IMR-90 (cell line): ENCODE measurements at regions not wholly inside any gene's neighbourhood (a gene's known extent, or its start where the extent isn't known, plus 50 kb on each side); places are given as distances from the start of the nearest gene placed in this dataset.

Source experiments
- CEBPB ChIP-seq: IDR thresholded peaks from 2 replicates; pipeline ENCODE4 v1.6.1; 2012; ENCODE audit warnings: low read depth, low read length, improper control_type of control experiment
- ELK1 ChIP-seq: fragments of 150-350 bp; IDR thresholded peaks from 2 replicates; pipeline ENCODE4 v1.6.1; 2016; ENCODE audit warnings: low read depth, mild to moderate bottlenecking, low read length, moderate library complexity, borderline replicate concordance
- FOS ChIP-seq: fragments of 150-350 bp; IDR thresholded peaks from 2 replicates; pipeline ENCODE4 v1.6.1; 2016; ENCODE audit warnings: low read depth, low read length
- MAZ ChIP-seq: IDR thresholded peaks from 2 replicates; pipeline ENCODE4 v1.6.1; 2012; ENCODE audit warnings: low read depth, mild to moderate bottlenecking, low read length, improper control_type of control experiment, moderate library complexity, borderline replicate concordance
- MXI1 ChIP-seq: IDR thresholded peaks from 2 replicates; pipeline ENCODE4 v1.6.1; 2012; ENCODE audit warnings: low read depth, mild to moderate bottlenecking, low read length, moderate library complexity, borderline replicate concordance
- NFE2L2 ChIP-seq: fragments of 150-350 bp; IDR thresholded peaks from 2 replicates; pipeline ENCODE4 v1.6.1; 2016; ENCODE audit warnings: low read depth, mild to moderate bottlenecking, low read length
- POLR2A ChIP-seq: IDR thresholded peaks from 2 replicates; pipeline ENCODE4 v1.6.1; 2012; ENCODE audit warnings: mild to moderate bottlenecking, low read depth, low read length
- RAD21 ChIP-seq: IDR thresholded peaks from 2 replicates; pipeline ENCODE4 v1.6.1; 2012; ENCODE audit warnings: low read length, improper control_type of control experiment
- RCOR1 ChIP-seq: IDR thresholded peaks from 2 replicates; pipeline ENCODE4 v1.6.1; 2012; ENCODE audit warnings: mild to moderate bottlenecking, low read length, improper control_type of control experiment; ENCODE audit not compliant: insufficient replicate concordance
- RFX5 ChIP-seq: IDR thresholded peaks from 2 replicates; pipeline ENCODE4 v1.8.0; 2012; ENCODE audit warnings: low read depth, mild to moderate bottlenecking, low read length, moderate library complexity
- TF ChIP-seq, protein P1 (sequence below): conservative IDR thresholded peaks from 2 replicates; pipeline ENCODE4 v1.5.1; 2012; ENCODE audit warnings: mild to moderate bottlenecking, low read depth, low read length, improper control_type of control experiment

- TF ChIP-seq, protein P1, sequence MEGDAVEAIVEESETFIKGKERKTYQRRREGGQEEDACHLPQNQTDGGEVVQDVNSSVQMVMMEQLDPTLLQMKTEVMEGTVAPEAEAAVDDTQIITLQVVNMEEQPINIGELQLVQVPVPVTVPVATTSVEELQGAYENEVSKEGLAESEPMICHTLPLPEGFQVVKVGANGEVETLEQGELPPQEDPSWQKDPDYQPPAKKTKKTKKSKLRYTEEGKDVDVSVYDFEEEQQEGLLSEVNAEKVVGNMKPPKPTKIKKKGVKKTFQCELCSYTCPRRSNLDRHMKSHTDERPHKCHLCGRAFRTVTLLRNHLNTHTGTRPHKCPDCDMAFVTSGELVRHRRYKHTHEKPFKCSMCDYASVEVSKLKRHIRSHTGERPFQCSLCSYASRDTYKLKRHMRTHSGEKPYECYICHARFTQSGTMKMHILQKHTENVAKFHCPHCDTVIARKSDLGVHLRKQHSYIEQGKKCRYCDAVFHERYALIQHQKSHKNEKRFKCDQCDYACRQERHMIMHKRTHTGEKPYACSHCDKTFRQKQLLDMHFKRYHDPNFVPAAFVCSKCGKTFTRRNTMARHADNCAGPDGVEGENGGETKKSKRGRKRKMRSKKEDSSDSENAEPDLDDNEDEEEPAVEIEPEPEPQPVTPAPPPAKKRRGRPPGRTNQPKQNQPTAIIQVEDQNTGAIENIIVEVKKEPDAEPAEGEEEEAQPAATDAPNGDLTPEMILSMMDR: no peak
- TF ChIP-seq ELK1: no peak
- TF ChIP-seq NFE2L2: no peak
- TF ChIP-seq RFX5: no peak
- no peak for TF ChIP-seq FOS
- no peak for TF ChIP-seq POLR2A
- TF ChIP-seq CEBPB: no peak
- TF ChIP-seq RCOR1: no peak
- TF ChIP-seq RAD21: no peak
- TF ChIP-seq MXI1: no peak
- no peak for TF ChIP-seq MAZ
Observed at GRCh38 chr12:98259693-98260092, 255.7 kb upstream of the TMPO start.
